HUDEP-2 (cell line): ENCODE measurements at regions not wholly inside any gene's neighbourhood (a gene's known extent, or its start where the extent isn't known, plus 50 kb on each side); places are given as distances from the start of the nearest gene placed in this dataset.
A peak's percentile ranks its signal among the peaks of the same experiment; 100 is the strongest.

Source experiments
- DNase-seq, 76 experiments: peaks; one replicate each; lab custom pipeline; 2025; ENCODE audit not compliant: unreplicated experiment in 76 of 76; lab: John Stamatoyannopoulos, UW

DNA sequence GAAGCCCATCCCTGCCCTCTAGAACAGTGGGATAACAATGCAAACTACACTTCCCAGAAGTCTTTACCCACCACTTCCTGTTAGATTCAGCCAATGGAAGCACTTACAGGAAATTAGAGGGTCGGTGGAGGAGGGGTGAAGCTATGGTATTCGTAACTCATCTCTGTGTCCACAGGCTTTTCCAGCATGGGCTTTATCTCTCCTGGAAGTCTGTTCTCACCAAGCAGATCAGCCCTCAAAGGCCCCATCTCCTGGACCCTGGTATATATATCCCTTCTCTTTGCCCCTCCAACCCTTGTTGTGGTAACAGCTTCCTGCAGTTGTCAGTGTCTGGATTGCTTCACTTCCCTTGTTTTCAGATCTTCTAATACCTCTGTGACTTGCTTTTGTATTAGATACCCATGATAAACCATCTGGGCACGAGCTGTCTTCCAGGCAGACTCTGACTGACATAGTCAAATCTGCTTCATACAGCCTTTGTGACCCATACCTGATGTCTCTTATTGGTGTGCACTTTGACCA is 475.0 kb upstream of the POU3F3 start:
- DNase-seq = peak in 3 of 76 experiments; percentile 2 to 4 (median 4)

DNA sequence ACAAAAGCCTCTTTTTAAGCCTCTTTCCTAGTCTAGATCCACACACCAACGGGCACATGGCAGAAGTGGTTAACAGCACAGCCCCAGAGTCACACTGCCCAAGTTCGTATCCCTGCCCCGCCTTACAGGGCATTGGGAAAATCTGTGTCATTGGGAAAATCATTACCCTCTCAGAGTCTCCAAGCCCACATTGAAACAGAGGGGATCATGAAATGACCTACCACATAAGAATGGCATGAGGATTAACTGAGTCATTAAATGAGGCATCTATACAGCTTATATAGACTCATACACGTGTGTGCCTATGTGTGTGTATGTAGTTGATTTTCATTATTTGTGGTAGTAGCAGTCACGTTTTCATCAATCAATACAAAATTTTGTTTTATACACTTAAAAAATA is 469.0 kb upstream of the POU3F3 start:
- no peak for DNase-seq

DNA sequence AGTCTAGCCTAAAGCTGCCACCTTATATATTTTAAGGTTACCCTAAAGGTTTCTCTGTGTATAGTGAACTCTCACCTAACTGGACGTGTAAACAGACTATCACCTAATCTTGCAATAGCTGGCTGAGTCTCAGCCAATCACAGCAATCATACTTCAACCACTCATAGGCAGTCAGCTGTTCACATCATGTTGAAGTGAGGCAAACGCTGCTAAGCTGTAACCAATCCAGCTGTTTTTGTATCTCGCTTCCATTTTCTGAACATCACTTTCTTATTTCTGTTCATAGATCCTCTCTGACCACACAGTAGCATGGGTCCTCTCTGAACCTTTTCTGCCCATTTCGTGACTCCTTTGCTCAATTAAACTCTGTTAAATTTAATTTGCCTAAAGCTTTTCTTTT is 468.2 kb upstream of the POU3F3 start:
- DNase-seq = no peak

DNA sequence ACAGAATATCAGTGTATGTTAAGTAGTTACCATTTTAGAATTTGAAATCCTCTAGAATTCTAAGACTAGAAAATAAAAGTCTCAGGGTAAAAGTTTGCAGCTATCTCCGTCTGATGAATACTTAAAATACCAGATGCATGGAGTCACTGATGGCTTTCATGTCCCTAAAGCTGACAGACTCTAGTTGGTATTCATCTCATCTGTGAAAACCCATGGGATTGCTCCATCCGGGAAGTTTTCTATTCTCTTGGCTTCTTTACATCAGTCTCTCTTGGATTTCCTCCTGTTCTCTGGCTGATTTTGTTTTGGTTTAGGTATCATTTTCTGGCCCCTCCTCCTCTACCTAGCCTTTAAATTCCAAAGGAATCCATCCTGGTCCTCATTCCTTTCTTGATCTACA is 465.6 kb upstream of the POU3F3 start:
- no peak for DNase-seq

DNA sequence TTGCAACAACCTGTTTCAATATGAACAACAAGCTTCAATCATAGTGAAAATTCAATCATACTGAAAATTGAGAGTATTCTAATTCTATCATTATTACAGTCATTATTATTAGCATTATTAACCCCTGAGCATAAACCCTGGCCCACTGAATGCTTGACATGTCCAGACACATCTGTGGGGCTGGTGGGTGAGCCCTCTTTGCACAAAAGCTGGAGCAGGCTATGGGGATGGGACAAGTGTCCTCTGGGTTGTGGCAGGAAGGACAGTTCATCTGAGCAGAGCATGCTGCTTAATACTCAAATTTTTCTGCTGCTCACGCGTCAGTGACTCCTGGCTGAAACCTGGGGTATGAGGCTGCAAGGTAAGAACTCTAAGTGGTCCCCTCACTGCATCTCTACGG is 451.1 kb upstream of the POU3F3 start:
- DNase-seq = no peak

DNA sequence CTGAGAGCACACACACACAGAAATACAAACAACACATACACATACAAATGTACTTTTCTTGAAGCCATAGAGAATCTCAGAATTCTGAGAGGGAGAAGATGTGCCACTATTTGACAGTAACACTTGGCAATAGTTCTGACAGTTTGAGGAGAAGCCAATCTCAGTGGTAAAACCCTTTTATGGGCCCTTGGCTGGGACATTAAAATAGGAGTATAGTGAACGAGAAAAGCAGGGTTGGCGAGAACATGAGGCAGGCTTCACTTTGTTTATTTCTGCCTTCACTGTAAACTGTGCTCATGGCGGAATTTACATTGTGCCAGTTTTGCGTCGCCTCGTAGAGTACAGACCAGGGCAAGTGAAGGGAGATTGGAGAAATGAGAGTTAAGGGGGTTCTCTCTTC is 449.4 kb upstream of the POU3F3 start:
- no peak for DNase-seq

DNA sequence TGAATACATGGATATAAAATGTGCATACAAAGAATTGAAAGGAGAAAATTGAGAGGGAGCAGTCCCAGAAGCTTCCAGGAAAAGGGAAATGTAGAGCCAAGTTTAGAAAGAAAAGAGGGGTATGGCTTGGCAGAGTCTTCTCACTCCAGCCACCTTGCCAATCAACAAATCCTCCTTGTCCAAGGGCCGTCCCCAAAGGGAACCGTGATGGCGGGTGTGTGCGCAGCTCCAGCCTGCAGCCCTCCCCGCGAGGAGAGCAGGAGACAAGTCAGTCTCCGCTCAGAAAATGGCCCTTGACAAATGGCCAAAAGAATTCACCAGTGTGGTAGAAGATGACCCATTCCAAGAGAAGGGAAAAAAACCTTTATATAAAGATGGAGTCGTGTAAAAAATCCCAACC is 448.3 kb upstream of the POU3F3 start:
- no peak for DNase-seq

DNA sequence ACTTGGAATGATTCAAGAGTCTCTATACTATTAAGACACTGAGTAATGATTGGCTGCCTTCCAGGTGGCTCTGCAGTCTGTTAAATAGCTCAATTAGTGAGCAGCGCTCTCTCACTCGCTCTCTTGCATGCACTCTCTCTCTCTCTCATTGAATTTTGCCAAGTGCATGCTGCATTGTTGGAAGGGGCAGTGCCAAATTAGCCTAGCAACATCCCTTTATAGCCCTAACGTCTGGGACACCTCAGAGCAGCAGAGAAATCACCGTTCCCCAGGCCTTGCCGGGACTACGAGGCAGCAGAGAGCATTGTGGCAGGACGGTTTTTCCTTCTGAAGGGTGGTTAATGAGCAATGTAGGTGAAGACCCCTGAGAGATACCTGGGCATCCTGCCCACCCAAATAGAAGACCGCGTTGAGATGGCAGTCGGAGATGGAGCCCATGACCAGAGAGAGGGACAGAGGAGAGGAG is 447.6 kb upstream of the POU3F3 start:
- DNase-seq = no peak

DNA sequence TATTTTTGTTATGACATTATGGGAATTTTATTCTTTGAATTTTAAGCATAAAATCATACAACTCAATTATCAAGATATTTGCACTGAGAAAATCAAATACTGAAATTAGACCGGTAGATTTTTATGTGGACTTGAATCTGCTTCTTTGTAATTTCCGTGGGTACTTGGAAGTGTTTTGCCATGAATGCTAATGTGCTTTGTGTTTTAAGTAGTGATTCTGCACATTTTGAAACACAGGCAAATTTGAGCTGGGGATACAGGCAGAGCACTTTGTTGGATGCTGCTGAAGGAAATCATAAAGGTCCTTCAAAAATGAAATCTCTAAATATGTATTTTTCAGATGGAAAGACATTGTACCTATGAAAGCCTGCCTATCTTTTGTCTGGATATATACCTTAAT is 446.3 kb upstream of the POU3F3 start:
- DNase-seq = no peak

DNA sequence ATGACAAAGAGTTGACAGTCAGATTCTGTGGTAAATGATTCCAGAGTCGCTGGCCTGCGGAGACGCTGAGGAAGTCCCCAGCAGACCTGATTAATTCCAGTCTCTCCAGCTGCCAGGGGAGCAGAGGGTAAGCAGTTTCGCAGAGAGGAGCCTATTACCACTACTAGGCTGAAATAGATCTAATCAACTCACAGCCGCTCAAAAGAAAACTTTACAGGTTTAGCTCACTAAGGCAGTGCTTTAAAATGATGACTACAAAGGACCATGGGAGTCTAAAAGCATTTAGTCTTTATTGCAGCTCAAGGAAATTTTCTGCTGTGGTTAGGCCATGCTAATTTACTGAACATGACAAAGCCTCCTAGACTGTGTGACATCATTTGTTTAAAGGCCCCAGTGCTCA is 445.6 kb upstream of the POU3F3 start:
- no peak for DNase-seq

DNA sequence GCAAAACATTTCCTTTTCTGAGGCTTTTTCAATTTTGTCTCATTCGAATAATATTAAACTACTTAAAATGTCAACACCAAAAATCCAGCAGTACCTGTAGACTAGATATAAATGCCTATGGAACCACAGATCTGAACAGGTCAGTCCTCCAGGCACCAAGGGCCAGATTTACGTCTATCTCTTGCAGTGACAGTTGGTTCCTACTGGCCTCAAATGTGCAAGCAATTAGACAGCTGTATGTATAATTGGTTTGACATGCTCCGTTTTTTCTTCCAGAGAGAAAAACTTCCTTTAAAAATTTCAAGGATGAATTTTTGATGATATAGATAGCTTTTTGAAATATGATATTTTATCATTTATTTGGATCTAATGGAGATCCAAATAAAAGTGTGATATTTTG is 443.8 kb upstream of the POU3F3 start:
- no peak for DNase-seq

DNA sequence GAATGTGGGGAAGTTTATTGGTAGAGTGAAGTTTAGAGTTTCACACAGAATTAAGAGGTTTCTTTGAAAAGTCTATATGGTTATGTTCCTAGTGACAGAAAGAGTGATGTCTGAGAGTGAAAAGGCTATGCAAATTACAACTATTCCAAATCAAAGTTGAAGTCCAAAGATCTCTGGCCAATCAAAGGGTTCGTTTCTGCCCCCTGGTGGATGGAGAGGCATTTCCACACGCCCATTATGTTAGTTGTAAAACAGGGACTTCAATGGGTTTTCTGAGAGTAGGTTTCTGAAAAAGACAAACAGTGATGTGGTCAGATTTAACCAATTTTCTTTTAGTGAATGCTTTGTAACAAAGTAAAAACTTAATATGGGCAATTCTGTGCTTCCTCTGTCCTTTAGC is 441.5 kb upstream of the POU3F3 start:
- peak in 22 of 76 experiments; percentile 1 to 30 (median 8) for DNase-seq

DNA sequence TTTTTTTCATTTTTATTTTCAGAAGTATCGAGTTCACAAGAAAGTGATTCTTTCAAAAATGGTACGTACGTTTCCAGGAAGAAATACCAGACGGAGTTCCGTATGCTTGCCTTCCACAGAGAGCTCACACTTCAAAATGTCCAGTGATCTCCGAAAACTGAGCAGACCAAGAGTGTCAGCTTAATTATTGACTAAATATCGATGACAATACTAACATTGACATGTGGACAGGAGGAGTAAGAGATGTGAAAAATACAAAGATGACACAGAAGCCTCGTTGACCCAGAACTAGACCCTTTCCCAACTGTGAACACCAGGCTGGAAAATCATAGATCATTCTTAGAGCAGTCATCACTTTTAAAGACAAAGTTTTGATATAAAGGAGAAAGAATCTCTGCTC is 440.0 kb upstream of the POU3F3 start:
- DNase-seq = no peak

DNA sequence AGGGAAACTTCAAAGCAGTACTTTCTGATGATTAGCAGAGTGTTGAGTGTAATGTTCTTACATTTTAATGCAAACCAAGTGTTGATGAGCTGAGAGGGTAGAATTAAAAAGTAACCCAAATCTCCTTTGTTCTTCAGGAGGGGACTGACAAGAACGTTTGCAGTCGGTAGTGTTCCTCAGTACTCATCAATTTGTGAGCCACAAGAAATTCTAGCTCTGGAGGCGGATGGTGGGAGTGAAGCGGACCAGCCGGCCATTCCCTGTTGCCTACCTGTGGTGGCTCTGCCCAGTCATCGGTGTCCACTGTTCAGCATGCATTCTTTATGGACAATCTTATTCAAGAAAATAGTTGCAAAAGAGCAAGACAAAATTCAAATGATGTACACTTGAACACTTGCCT is 438.6 kb upstream of the POU3F3 start:
- DNase-seq = no peak

DNA sequence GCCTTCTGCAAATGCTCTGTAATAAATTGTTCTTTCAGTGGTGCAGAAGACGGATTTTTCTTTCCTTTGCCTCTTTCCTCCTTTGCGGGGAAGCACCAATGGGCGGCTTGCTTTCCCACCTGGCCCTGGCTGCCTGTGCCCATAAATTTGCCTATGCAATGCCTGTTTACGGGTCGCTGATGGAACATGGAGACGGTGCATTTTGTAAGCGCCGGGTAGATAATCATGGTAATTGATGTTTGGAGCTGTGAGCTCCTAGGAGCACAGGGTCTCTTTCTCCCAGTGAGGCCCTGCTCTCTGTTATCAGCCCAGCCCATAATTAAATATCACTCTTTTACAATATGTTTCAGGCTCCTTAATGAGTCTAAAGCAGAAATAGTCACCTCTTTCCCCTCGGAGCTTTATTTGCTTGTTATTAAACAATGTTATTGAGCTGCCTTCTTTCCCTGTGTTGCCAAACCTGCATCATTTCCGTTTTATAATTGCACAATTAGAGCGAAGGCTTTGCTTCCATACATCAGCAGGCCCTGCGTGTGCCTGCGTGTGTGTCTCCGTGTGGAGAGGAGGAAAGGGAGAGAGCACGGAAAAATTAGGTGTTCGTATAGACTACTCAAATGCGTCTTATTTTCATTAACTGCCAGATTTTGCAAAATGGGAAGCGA is 437.4 kb upstream of the POU3F3 start:
- no peak for DNase-seq

DNA sequence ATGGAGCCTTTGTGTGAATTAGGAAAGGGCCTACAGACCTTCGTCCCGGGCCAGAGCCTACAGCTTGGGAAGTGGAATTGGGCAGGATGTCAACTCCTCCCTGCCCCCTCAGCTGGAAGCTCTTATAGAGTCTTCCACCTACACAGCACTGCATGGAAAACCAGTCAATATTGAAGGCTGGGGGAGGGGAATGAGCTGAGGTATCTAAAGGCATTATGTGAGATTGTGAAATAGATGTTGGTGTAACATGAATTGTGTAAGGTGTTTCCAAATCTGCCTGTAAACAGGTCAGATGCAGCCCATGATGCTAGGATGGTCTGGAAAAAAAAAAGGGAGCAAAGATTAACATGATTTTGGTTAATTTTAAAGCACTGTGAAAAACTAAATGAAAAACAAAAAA is 433.5 kb upstream of the POU3F3 start:
- DNase-seq = no peak

DNA sequence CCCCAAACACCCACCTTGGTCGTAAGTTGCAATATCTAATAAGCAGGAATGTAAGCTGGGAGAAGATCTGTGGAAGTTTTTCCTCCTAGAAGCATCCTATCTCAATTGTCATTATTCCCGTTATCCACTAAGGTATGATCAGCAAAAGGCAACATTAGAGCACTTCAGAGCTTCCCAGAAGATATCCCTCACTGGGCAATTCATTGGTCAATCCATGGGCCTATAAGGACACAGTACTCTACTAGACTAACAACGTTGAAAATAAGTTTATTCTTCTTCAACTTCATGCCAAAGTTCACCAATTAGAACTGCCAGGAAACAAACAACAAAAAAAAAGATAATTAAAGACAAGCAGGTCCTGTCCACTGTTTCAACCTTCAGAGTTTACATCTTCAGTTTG is 433.0 kb upstream of the POU3F3 start:
- DNase-seq = no peak

DNA sequence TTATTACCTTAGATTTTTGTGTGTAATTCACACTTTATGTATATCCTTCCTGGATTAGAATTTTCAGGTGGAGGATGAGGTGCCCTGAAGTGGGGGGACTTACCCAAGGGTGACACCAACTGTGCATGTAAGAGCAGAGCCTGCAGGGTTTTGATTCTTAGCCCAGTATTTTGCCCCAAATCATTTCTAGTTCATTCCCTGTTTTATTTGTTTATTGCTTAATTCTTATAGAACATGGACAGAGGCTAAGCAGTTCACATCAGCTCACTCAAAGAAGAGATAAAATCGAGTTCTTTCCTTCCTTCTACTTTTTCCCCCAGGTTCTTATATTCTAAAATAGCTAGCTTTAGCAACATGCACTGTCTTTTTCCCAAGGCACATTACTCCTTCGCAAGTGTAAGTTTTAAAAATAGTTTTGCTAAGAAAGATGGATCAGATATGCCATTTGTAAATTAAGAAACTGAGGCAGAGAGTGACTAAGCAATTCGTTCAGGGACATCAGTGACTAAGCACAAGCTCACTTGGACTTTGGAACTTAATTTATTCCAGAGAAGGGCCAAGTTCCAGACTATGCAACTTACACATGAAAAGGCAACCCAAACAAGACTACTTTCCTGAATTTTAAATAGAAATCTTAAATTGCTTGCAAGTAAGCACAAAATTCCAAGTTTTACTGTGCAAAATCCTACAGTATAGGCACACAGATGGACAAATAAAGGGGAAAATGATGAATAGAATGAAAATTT is 427.9 kb upstream of the POU3F3 start:
- DNase-seq = no peak

DNA sequence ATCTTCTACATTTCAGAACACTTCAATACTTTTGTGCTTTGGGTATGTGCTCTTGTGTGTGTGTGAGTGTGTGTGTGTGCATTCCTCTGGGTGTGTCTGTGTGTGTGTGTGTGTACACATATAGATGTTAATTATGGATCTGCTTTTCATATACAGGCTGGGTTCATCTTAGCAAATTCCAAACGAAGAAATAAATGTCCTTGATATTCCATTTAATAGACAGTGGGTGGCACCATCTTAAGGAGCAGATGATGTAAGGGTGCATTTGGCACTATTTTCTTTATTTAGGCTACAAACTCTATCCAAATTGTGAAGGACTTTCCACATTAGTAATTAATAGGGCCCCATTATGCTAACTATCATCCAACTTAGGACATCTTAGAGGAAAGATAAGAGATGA is 425.8 kb upstream of the POU3F3 start:
- DNase-seq = no peak

DNA sequence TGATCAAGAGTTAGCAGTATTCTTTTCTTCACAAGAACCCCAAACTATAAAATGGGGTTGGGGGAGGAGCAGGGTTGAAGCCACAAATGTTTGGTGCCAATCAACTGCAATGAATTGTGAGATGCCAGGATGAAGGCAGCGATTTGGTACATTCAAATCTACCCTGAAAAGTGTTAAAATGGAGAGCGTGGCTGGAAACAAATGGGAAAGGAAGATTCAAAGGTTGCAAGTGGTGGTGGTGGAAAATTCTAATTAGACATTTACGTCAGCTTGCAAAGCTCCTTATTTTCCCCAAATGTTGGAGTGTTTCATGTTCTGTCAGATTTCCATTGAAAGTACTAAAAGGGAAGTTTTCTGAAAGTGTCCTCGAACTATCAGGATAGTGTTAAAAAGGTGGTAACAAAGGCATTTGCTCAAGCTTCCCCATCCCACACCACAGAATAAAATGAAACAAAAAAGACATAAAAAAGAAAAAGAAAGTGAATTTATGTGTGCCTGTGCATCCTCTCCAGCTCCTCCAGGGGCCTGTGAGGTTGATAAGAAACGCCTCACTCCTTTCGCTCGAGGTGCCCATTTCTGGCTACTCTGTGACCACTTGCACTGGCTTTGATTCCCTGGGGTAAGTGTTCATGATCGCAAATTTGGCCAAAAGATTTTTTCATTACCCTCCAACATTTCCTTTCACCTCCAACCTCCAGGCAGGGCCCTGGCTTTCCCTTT is 424.1 kb upstream of the POU3F3 start:
- DNase-seq = no peak

DNA sequence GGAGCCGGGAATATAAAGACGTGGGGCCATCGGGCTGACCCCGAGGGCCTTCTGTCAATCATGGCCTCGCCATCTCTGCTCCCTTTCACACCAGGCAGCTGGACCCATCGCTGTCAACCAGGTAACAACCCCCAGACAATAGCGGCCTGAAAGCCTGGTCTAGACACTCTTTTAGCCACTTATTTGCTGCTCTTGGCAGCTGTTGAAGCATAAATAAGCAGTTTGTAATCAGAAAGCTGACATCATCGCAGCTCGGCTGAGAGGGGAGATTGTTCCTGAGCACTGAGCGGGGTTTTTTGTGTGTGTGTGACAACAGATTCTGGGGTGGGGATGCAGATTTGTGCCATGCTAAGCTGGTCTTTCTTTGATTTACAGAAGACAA is 423.6 kb upstream of the POU3F3 start:
- DNase-seq = no peak

DNA sequence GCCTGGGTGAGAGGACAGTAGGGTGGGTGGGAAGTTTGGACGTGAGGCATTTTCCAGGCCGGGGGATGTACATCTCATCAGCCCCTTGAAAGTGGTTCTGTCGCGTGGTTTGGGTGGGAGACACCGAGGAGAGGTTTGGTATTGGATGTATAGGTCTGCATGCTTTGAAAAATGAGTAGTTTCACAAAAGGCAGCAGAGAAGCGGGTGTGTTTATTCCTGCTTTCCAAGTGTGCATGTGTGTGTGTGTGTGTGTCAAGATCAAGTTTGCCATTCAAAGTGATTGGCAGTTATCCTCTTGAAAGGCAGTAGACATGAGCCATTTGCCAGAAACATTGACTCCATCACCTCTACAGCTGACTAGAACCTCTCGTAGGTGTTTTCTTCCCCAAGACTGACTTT is 423.1 kb upstream of the POU3F3 start:
- no peak for DNase-seq
